A673 (cell line): ENCODE measurements at regions not wholly inside any gene's neighbourhood (a gene's known extent, or its start where the extent isn't known, plus 50 kb on each side); places are given as distances from the start of the nearest gene placed in this dataset.

Experiments used
- EZH2 ChIP-seq: fragments of 200-600 bp; sonication (generic); IDR thresholded peaks from 2 replicates; pipeline ENCODE4 v1.6.1; 2017; ENCODE audit warnings: borderline replicate concordance, low read depth, mild to moderate bottlenecking, mixed read lengths, antibody characterized with exemption, low read length; ENCODE audit not compliant: poor library complexity, severe bottlenecking
- TF ChIP-seq, protein P1 (sequence below): fragments of 300-800, 200-600 bp; sonication (generic); conservative IDR thresholded peaks from 2 replicates; pipeline ENCODE4 v1.5.1; 2017; ENCODE audit warnings: low read depth, mild to moderate bottlenecking, antibody characterized with exemption, low read length, moderate library complexity, mixed read lengths

- no peak for TF ChIP-seq EZH2
- TF ChIP-seq, protein P1, sequence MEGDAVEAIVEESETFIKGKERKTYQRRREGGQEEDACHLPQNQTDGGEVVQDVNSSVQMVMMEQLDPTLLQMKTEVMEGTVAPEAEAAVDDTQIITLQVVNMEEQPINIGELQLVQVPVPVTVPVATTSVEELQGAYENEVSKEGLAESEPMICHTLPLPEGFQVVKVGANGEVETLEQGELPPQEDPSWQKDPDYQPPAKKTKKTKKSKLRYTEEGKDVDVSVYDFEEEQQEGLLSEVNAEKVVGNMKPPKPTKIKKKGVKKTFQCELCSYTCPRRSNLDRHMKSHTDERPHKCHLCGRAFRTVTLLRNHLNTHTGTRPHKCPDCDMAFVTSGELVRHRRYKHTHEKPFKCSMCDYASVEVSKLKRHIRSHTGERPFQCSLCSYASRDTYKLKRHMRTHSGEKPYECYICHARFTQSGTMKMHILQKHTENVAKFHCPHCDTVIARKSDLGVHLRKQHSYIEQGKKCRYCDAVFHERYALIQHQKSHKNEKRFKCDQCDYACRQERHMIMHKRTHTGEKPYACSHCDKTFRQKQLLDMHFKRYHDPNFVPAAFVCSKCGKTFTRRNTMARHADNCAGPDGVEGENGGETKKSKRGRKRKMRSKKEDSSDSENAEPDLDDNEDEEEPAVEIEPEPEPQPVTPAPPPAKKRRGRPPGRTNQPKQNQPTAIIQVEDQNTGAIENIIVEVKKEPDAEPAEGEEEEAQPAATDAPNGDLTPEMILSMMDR, result no peak
Observed at GRCh38 chr2:187125318-187125717, 276.3 kb upstream of the ZSWIM2 start.
